Lower lobe of right lung (tissue), 2 donors: ENCODE measurements at regions not wholly inside any gene's neighbourhood (a gene's known extent, or its start where the extent isn't known, plus 50 kb on each side); places are given as distances from the start of the nearest gene placed in this dataset.
A peak's percentile ranks its signal among the peaks of the same experiment; 100 is the strongest.
"Not testable (repeated sequence)": the region's sequence is repeated elsewhere in the genome, so short reads cannot be mapped to it uniquely, and the experiment has no call there.

Experiments used
- ATAC-seq, 2 donors: fragments of 200-7000 bp; cut with Tn5 transposase; one replicate each; pipeline ENCODE4 v1.9.1; 2020 to 2022; ENCODE audit warnings: mild to moderate bottlenecking in 2 of 2, moderate library complexity in 2 of 2
- DNase-seq: peaks from one replicate; pipeline ENCODE4 v3.0.0-alpha.2; 2020
- H3K27ac ChIP-seq: fragments of 200-600 bp; one replicate; pipeline ENCODE4 v1.8.0; 2022
- H3K27me3 ChIP-seq: fragments of 200-600 bp; one replicate; pipeline ENCODE4 v1.8.0; 2022; ENCODE audit warnings: low read depth
- H3K36me3 ChIP-seq: fragments of 200-600 bp; one replicate; pipeline ENCODE4 v1.8.0; 2022; ENCODE audit warnings: mild to moderate bottlenecking
- H3K4me1 ChIP-seq: fragments of 200-600 bp; one replicate; pipeline ENCODE4 v1.8.0; 2022
- H3K4me3 ChIP-seq: fragments of 200-600 bp; one replicate; pipeline ENCODE4 v1.8.0; 2022; ENCODE audit warnings: mild to moderate bottlenecking
- H3K9me3 ChIP-seq: fragments of 200-600 bp; one replicate; pipeline ENCODE4 v1.8.0; 2022
- intact Hi-C: fragments of 100-400 bp; cut with DNase I; formaldehyde crosslinking; loops from one replicate; pipeline ENCODE4 v1.11.0; 2022
- donor health status: DM: no; HTN: yes; CAD: no; lungs with severe emphysema.

GRCh38 chr15:20308027-20308690, 233.4 kb downstream of the GOLGA6L6 start:
- H3K4me1 ChIP-seq: not testable (repeated sequence)

GRCh38 chr15:20307137-20307536, 234.5 kb downstream of the GOLGA6L6 start:
- H3K4me3 ChIP-seq, H3K4me1 ChIP-seq, H3K9me3 ChIP-seq, DNase-seq, intact Hi-C loops, H3K27me3 ChIP-seq, H3K36me3 ChIP-seq, ATAC-seq, H3K27ac ChIP-seq: not testable (repeated sequence)

More at GRCh38 chr15:20308027-20308690, 233.4 kb downstream of the GOLGA6L6 start:
- intact Hi-C loops, H3K4me3 ChIP-seq, H3K27me3 ChIP-seq, H3K27ac ChIP-seq, H3K9me3 ChIP-seq, ATAC-seq, H3K36me3 ChIP-seq, DNase-seq: not testable (repeated sequence)

GRCh38 chr15:20306497-20307106, 235.0 kb downstream of the GOLGA6L6 start:
- DNase-seq, intact Hi-C loops, H3K27me3 ChIP-seq, H3K27ac ChIP-seq, H3K4me3 ChIP-seq, H3K4me1 ChIP-seq, H3K36me3 ChIP-seq, H3K9me3 ChIP-seq: not testable (repeated sequence)
- ATAC-seq: peak in 1 of 2 donors; percentile 68

GRCh38 chr15:20305912-20306311, 235.7 kb downstream of the GOLGA6L6 start:
- H3K4me3 ChIP-seq, H3K36me3 ChIP-seq, H3K4me1 ChIP-seq, intact Hi-C loops, ATAC-seq, DNase-seq, H3K27me3 ChIP-seq, H3K27ac ChIP-seq, H3K9me3 ChIP-seq: not testable (repeated sequence)

- H3K9me3 ChIP-seq, intact Hi-C loops, DNase-seq, ATAC-seq, H3K27me3 ChIP-seq, H3K27ac ChIP-seq, H3K4me3 ChIP-seq, H3K36me3 ChIP-seq, H3K4me1 ChIP-seq: not testable (repeated sequence)
These were observed 236.6 kb downstream of the GOLGA6L6 start for GRCh38 chr15:20305015-20305465.

- H3K9me3 ChIP-seq, H3K27ac ChIP-seq, H3K27me3 ChIP-seq, H3K4me1 ChIP-seq, intact Hi-C loops, H3K36me3 ChIP-seq, H3K4me3 ChIP-seq: not testable (repeated sequence)
- DNase-seq (peak; percentile 49), ATAC-seq (peak in 1 of 2 donors; percentile 53)
These were observed 237.2 kb downstream of the GOLGA6L6 start for GRCh38 chr15:20304282-20305014.

GRCh38 chr15:20303248-20304171, 238.1 kb downstream of the GOLGA6L6 start:
- ATAC-seq, intact Hi-C loops, H3K27me3 ChIP-seq, H3K36me3 ChIP-seq, H3K4me3 ChIP-seq, H3K4me1 ChIP-seq, H3K9me3 ChIP-seq, H3K27ac ChIP-seq, DNase-seq: not testable (repeated sequence)

GRCh38 chr15:20302141-20303069, 239.2 kb downstream of the GOLGA6L6 start:
- H3K27ac ChIP-seq, intact Hi-C loops, H3K4me3 ChIP-seq, H3K9me3 ChIP-seq, H3K27me3 ChIP-seq, ATAC-seq, H3K36me3 ChIP-seq, H3K4me1 ChIP-seq, DNase-seq: not testable (repeated sequence)

GRCh38 chr15:20301471-20302081, 240.0 kb downstream of the GOLGA6L6 start:
- H3K9me3 ChIP-seq, H3K27ac ChIP-seq, intact Hi-C loops, H3K36me3 ChIP-seq, H3K27me3 ChIP-seq, ATAC-seq, H3K4me1 ChIP-seq, H3K4me3 ChIP-seq: not testable (repeated sequence)
- peak; percentile 57 for DNase-seq

- H3K4me1 ChIP-seq, H3K27ac ChIP-seq, DNase-seq, H3K27me3 ChIP-seq, intact Hi-C loops, H3K36me3 ChIP-seq, ATAC-seq, H3K4me3 ChIP-seq, H3K9me3 ChIP-seq: not testable (repeated sequence)
These were observed 240.6 kb downstream of the GOLGA6L6 start for GRCh38 chr15:20301041-20301390.

GRCh38 chr15:20300351-20301040, 241.1 kb downstream of the GOLGA6L6 start:
- H3K9me3 ChIP-seq, DNase-seq, H3K27me3 ChIP-seq, H3K4me1 ChIP-seq, H3K27ac ChIP-seq, intact Hi-C loops, H3K36me3 ChIP-seq, H3K4me3 ChIP-seq, ATAC-seq: not testable (repeated sequence)
